GM23338 (cell line): ENCODE measurements at regions not wholly inside any gene's neighbourhood (a gene's known extent, or its start where the extent isn't known, plus 50 kb on each side); places are given as distances from the start of the nearest gene placed in this dataset.

ENCODE experiments used
- ATAC-seq: fragments of 200-7000 bp; cut with Tn5 transposase; 3 replicates; pipeline ENCODE4 v1.9.1; 2020
- DNase-seq: peaks from one replicate; pipeline ENCODE4 v3.0.0-alpha.2; 2015; ENCODE audit warnings: low spot score
- H2AFZ ChIP-seq: fragments of 200-600 bp; sonication (generic); 2 replicates; pipeline ENCODE4 v1.8.0; 2016; ENCODE audit warnings: antibody characterized with exemption, mild to moderate bottlenecking, moderate library complexity
- H3F3A ChIP-seq: fragments of 200-600 bp; sonication (generic); replicated peaks from 2 replicates; pipeline ENCODE4 v1.8.0; 2017; ENCODE audit warnings: antibody characterized with exemption, mixed run types, low read depth
- H3K27ac ChIP-seq: fragments of 200-600 bp; sonication (generic); 2 replicates; pipeline ENCODE4 v1.6.1; 2016; ENCODE audit warnings: low read depth
- H3K27me3 ChIP-seq: fragments of 200-600 bp; sonication (generic); 2 replicates; pipeline ENCODE4 v1.8.0; 2016; ENCODE audit warnings: mild to moderate bottlenecking, mixed run types, moderate library complexity; ENCODE audit not compliant: insufficient read depth
- H3K36me3 ChIP-seq: fragments of 200-600 bp; sonication (generic); 2 replicates; pipeline ENCODE4 v1.8.0; 2016; ENCODE audit warnings: mild to moderate bottlenecking; ENCODE audit not compliant: insufficient read depth
- H3K4me1 ChIP-seq: fragments of 200-600 bp; sonication (generic); 2 replicates; pipeline ENCODE4 v1.8.0; 2016; ENCODE audit warnings: mild to moderate bottlenecking, moderate library complexity; ENCODE audit not compliant: insufficient read depth
- H3K4me2 ChIP-seq: fragments of 200-600 bp; sonication (generic); 2 replicates; pipeline ENCODE4 v1.7.1; 2017; ENCODE audit warnings: mixed run types
- H3K4me3 ChIP-seq: fragments of 200-600 bp; sonication (generic); 2 replicates; pipeline ENCODE4 v1.6.1; 2016; ENCODE audit warnings: mixed run types
- H3K79me2 ChIP-seq: fragments of 200-600 bp; sonication (generic); replicated peaks from 2 replicates; pipeline ENCODE4 v1.8.0; 2017; ENCODE audit warnings: mild to moderate bottlenecking; ENCODE audit not compliant: insufficient read depth
- H3K9me2 ChIP-seq: fragments of 200-600 bp; sonication (generic); 2 replicates; pipeline ENCODE4 v1.8.0; 2017; ENCODE audit not compliant: insufficient read depth
- H4K20me1 ChIP-seq: fragments of 200-600 bp; sonication (generic); replicated peaks from 2 replicates; pipeline ENCODE4 v1.8.0; 2017; ENCODE audit warnings: mild to moderate bottlenecking; ENCODE audit not compliant: insufficient read depth
- H3K27ac Mint-ChIP-seq: 2 replicates; pipeline ENCODE4 v1.8.0; 2020; ENCODE audit warnings: inconsistent platforms, mild to moderate bottlenecking, moderate library complexity, mixed read lengths
- H3K27me3 Mint-ChIP-seq: 3 replicates; pipeline ENCODE4 v1.8.0; 2022; ENCODE audit warnings: low read depth, mild to moderate bottlenecking, moderate library complexity, mixed read lengths, inconsistent platforms; ENCODE audit not compliant: insufficient read depth, poor library complexity
- H3K36me3 Mint-ChIP-seq: 3 replicates; pipeline ENCODE4 v1.8.0; 2021; ENCODE audit warnings: low read depth, mild to moderate bottlenecking, inconsistent platforms, moderate library complexity, mixed read lengths
- H3K4me1 Mint-ChIP-seq: 3 replicates; pipeline ENCODE4 v1.8.0; 2020; ENCODE audit warnings: mild to moderate bottlenecking, inconsistent platforms, mixed read lengths
- H3K4me3 Mint-ChIP-seq: 3 replicates; pipeline ENCODE4 v1.8.0; 2021; ENCODE audit warnings: moderate library complexity, mild to moderate bottlenecking, inconsistent platforms, mixed read lengths
- H3K9me3 Mint-ChIP-seq: 3 replicates; pipeline ENCODE4 v1.8.0; 2020; ENCODE audit warnings: moderate library complexity, mild to moderate bottlenecking, inconsistent platforms, mixed read lengths
- JUNB ChIP-seq: IDR thresholded peaks from one replicate; pipeline ENCODE4 v1.6.1; 2016; ENCODE audit warnings: antibody characterized with exemption; ENCODE audit not compliant: unreplicated experiment
- STAT1 ChIP-seq: IDR thresholded peaks from one replicate; pipeline ENCODE4 v1.6.1; 2016; ENCODE audit warnings: antibody characterized with exemption; ENCODE audit not compliant: unreplicated experiment
- ZNF331 ChIP-seq: fragments of 250-450 bp; sonication (Bioruptor Pico); IDR thresholded peaks from 2 replicates; pipeline ENCODE4 v1.5.0; 2020; ENCODE audit warnings: low read depth, mild to moderate bottlenecking, moderate library complexity
- TF ChIP-seq, protein P1 (sequence below): fragments of 250-450 bp; sonication (Bioruptor Pico); IDR thresholded peaks from 2 replicates; pipeline ENCODE4 v1.5.0; 2020; ENCODE audit warnings: mild to moderate bottlenecking, moderate library complexity
- TF ChIP-seq, protein P2 (sequence below): IDR thresholded peaks from 2 replicates; pipeline ENCODE4 v1.6.1; 2016; ENCODE audit warnings: antibody characterized with exemption
- TF ChIP-seq, protein P3 (sequence below): IDR thresholded peaks from one replicate; pipeline ENCODE4 v1.6.1; 2018; ENCODE audit warnings: antibody characterized with exemption; ENCODE audit not compliant: unreplicated experiment

DNA sequence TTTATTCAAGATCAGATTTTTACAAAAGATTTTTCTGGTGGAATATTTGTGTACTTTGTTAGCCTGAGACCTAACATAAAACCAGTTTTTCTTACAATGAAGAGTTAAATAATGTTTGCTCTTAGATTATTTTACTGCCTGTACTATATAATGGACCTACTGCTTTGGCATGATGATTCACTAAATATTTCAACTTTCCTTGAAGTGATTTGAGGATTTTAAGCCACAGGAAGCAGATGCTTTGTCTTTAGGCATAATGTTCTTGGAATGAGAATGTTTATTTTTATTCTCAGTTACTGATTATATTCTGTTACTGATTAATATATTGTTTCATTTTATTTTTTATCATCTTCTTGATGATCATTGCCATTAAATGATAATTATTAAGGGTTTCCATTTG is 175.3 kb upstream of the LRP1B start (continued):
- TF ChIP-seq, protein P1, sequence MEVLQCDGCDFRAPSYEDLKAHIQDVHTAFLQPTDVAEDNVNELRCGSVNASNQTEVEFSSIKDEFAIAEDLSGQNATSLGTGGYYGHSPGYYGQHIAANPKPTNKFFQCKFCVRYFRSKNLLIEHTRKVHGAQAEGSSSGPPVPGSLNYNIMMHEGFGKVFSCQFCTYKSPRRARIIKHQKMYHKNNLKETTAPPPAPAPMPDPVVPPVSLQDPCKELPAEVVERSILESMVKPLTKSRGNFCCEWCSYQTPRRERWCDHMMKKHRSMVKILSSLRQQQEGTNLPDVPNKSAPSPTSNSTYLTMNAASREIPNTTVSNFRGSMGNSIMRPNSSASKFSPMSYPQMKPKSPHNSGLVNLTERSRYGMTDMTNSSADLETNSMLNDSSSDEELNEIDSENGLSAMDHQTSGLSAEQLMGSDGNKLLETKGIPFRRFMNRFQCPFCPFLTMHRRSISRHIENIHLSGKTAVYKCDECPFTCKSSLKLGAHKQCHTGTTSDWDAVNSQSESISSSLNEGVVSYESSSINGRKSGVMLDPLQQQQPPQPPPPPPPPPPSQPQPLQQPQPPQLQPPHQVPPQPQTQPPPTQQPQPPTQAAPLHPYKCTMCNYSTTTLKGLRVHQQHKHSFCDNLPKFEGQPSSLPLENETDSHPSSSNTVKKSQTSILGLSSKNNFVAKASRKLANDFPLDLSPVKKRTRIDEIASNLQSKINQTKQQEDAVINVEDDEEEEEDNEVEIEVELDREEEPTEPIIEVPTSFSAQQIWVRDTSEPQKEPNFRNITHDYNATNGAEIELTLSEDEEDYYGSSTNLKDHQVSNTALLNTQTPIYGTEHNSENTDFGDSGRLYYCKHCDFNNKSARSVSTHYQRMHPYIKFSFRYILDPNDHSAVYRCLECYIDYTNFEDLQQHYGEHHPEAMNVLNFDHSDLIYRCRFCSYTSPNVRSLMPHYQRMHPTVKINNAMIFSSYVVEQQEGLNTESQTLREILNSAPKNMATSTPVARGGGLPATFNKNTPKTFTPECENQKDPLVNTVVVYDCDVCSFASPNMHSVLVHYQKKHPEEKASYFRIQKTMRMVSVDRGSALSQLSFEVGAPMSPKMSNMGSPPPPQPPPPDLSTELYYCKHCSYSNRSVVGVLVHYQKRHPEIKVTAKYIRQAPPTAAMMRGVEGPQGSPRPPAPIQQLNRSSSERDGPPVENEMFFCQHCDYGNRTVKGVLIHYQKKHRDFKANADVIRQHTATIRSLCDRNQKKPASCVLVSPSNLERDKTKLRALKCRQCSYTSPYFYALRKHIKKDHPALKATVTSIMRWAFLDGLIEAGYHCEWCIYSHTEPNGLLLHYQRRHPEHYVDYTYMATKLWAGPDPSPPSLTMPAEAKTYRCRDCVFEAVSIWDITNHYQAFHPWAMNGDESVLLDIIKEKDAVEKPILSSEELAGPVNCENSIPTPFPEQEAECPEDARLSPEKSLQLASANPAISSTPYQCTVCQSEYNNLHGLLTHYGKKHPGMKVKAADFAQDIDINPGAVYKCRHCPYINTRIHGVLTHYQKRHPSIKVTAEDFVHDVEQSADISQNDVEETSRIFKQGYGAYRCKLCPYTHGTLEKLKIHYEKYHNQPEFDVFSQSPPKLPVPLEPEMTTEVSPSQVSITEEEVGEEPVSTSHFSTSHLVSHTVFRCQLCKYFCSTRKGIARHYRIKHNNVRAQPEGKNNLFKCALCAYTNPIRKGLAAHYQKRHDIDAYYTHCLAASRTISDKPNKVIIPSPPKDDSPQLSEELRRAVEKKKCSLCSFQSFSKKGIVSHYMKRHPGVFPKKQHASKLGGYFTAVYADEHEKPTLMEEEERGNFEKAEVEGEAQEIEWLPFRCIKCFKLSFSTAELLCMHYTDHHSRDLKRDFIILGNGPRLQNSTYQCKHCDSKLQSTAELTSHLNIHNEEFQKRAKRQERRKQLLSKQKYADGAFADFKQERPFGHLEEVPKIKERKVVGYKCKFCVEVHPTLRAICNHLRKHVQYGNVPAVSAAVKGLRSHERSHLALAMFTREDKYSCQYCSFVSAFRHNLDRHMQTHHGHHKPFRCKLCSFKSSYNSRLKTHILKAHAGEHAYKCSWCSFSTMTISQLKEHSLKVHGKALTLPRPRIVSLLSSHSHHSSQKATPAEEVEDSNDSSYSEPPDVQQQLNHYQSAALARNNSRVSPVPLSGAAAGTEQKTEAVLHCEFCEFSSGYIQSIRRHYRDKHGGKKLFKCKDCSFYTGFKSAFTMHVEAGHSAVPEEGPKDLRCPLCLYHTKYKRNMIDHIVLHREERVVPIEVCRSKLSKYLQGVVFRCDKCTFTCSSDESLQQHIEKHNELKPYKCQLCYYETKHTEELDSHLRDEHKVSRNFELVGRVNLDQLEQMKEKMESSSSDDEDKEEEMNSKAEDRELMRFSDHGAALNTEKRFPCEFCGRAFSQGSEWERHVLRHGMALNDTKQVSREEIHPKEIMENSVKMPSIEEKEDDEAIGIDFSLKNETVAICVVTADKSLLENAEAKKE (CRISPR knock-in tag), result no peak
- TF ChIP-seq ZNF331 (no peak), JUNB (no peak), STAT1 (no peak)
- TF ChIP-seq, protein P2, sequence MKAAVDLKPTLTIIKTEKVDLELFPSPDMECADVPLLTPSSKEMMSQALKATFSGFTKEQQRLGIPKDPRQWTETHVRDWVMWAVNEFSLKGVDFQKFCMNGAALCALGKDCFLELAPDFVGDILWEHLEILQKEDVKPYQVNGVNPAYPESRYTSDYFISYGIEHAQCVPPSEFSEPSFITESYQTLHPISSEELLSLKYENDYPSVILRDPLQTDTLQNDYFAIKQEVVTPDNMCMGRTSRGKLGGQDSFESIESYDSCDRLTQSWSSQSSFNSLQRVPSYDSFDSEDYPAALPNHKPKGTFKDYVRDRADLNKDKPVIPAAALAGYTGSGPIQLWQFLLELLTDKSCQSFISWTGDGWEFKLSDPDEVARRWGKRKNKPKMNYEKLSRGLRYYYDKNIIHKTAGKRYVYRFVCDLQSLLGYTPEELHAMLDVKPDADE, result no peak

DNA sequence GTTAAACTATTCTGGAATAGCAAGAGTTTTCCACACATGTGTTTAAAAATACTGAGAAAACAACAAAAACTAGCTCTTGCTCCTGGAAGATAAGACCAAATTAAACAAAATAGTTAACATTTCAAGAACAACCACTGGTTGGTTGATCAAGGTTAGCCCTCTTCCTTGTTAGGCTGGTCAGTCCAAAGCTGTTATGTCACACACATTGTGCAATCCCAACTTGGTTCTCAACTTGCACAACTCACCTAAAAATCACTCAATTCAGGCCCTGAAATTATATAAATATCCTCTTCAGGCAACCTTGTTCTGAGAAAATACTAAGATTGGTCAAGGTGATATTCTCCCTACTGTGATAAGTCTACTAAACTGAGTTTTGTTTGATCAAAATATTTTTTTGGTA is 169.7 kb upstream of the LRP1B start:
- Histone ChIP-seq H3K27me3 (no peaks in the 10 kb centered on the region), H3K4me3 (no peak overlapping the region), H3F3A (no peaks in the 10 kb centered on the region), H4K20me1 (no peaks in the 10 kb centered on the region), H3K4me1 (no peaks in the 10 kb centered on the region), H3K9me2 (peaks cover 10% of the 10 kb centered on the region; the same call in 1 of the 2 replicates), H2AFZ (no peak overlapping the region), H3K36me3 (no peaks in the 10 kb centered on the region), H3K27ac (no peak overlapping the region), H3K79me2 (no peaks in the 10 kb centered on the region), H3K4me2 (no peak overlapping the region)
- TF ChIP-seq, protein P3, sequence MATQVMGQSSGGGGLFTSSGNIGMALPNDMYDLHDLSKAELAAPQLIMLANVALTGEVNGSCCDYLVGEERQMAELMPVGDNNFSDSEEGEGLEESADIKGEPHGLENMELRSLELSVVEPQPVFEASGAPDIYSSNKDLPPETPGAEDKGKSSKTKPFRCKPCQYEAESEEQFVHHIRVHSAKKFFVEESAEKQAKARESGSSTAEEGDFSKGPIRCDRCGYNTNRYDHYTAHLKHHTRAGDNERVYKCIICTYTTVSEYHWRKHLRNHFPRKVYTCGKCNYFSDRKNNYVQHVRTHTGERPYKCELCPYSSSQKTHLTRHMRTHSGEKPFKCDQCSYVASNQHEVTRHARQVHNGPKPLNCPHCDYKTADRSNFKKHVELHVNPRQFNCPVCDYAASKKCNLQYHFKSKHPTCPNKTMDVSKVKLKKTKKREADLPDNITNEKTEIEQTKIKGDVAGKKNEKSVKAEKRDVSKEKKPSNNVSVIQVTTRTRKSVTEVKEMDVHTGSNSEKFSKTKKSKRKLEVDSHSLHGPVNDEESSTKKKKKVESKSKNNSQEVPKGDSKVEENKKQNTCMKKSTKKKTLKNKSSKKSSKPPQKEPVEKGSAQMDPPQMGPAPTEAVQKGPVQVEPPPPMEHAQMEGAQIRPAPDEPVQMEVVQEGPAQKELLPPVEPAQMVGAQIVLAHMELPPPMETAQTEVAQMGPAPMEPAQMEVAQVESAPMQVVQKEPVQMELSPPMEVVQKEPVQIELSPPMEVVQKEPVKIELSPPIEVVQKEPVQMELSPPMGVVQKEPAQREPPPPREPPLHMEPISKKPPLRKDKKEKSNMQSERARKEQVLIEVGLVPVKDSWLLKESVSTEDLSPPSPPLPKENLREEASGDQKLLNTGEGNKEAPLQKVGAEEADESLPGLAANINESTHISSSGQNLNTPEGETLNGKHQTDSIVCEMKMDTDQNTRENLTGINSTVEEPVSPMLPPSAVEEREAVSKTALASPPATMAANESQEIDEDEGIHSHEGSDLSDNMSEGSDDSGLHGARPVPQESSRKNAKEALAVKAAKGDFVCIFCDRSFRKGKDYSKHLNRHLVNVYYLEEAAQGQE, result no peak
- no peak for TF ChIP-seq JUNB
- H3K9me3 Mint-ChIP-seq, result no peaks in the 10 kb centered on the region
- DNase-seq, result no peak
- H3K27ac Mint-ChIP-seq, result no peak overlapping the region
- H3K4me1 Mint-ChIP-seq, result no peaks in the 10 kb centered on the region
- H3K36me3 Mint-ChIP-seq, result no peaks in the 10 kb centered on the region
- no peaks in the 10 kb centered on the region for H3K27me3 Mint-ChIP-seq
- no peak overlapping the region for H3K4me3 Mint-ChIP-seq
- ATAC-seq, result no peak
